ENCODE measurements at regions not wholly inside any gene's neighbourhood (a gene's known extent, or its start where the extent isn't known, plus 50 kb on each side); places are given as distances from the start of the nearest gene placed in this dataset.

DNA sequence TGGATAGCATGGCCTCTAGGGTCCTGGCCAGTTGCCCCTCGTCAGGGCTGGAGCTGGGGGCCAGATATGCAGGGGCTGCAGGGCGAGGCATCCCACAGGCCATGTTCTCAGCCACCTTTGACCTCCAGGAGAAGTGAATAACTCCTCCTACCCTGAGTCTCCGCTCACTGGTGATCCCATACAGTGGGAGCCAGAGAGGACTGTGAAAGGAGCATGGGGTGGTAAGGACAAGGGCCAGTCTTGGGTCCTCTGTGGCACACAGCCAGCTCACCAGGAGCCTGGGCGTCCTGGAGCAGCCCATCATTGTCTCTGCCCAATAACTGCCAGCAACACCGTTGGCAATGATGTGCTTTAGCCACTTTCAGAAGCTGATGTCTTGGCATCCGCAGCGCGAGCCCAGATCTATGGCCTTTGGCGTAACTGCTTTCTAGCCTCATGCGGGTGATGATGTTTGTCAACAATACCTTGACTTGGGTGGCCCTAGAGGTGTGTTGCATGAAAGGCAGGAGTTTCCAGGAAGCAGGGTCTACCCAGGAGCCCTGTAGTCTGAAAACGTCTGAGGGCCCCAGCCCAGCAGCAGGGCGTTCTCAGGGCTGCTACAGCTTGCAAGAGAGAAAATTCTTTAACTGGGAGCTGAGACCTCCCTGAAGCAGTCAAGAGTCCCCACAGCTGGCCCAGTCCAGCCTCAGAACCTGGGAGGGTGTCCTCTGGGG, 61.1 kb upstream of the IQSEC1 start:
- TF ChIP-seq, protein P1, sequence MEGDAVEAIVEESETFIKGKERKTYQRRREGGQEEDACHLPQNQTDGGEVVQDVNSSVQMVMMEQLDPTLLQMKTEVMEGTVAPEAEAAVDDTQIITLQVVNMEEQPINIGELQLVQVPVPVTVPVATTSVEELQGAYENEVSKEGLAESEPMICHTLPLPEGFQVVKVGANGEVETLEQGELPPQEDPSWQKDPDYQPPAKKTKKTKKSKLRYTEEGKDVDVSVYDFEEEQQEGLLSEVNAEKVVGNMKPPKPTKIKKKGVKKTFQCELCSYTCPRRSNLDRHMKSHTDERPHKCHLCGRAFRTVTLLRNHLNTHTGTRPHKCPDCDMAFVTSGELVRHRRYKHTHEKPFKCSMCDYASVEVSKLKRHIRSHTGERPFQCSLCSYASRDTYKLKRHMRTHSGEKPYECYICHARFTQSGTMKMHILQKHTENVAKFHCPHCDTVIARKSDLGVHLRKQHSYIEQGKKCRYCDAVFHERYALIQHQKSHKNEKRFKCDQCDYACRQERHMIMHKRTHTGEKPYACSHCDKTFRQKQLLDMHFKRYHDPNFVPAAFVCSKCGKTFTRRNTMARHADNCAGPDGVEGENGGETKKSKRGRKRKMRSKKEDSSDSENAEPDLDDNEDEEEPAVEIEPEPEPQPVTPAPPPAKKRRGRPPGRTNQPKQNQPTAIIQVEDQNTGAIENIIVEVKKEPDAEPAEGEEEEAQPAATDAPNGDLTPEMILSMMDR (IDR thresholded peaks at IDR 0.05), result no peak
- TF ChIP-seq POLR2A (IDR thresholded peaks at IDR 0.05) (no peak), EP300 (IDR thresholded peaks at IDR 0.05) (no peak)
